Right renal pelvis (tissue), 4 donors: ENCODE measurements at regions not wholly inside any gene's neighbourhood (a gene's known extent, or its start where the extent isn't known, plus 50 kb on each side); places are given as distances from the start of the nearest gene placed in this dataset.
A peak's percentile ranks its signal among the peaks of the same experiment; 100 is the strongest.
"Not testable (repeated sequence)": the region's sequence is repeated elsewhere in the genome, so short reads cannot be mapped to it uniquely, and the experiment has no call there.

Source experiments
- DNase-seq, 4 donors: peaks; one replicate each; pipeline ENCODE4 v3.0.0-alpha.2; 2013; ENCODE audit warnings: low read depth in 4 of 4, low spot score in 3 of 4, missing footprints in 1 of 4

DNA sequence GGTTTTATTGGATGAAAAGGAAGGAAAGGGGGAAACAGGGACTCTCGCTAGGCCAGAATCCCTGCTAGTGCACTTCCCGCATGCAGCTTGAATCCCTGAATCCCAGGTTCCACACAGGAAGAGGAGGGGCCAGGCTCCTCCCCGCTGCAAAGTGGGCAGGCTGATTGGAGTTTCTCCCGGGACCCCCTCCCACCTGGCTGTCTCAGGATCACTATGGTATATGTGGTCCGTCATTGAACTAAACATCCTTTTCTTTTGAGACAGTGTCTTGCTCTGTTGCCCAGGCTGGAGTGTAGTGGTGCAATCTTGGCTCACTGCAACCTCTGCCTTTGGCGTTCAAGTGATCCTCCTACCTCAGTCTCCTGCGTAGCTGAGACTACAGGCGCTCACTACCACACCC, 70.7 kb downstream of the FAM50B start:
- DNase-seq = no peak

DNA sequence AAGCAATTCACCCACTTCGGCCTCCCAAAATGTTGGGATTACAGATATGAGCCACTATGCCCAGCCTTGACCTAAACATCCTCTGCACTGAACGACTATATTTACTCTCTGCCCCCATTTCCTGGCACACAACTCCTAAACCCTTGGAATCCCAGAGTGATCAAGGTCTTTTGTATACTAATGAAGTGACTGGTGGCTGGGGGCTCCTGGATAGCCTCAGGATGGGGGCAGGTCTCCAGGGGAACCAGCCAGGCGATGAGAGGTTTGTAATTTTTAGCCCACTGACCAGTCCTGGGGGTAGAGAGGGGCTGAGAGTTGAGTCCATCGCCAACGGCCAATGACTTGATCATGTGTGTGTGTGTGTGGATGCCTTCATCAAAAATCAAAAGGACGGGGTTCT, 71.1 kb downstream of the FAM50B start:
- DNase-seq = no peak

GRCh38 chr6:3921663-3922062, 72.5 kb downstream of the FAM50B start:
- no peak for DNase-seq

DNA sequence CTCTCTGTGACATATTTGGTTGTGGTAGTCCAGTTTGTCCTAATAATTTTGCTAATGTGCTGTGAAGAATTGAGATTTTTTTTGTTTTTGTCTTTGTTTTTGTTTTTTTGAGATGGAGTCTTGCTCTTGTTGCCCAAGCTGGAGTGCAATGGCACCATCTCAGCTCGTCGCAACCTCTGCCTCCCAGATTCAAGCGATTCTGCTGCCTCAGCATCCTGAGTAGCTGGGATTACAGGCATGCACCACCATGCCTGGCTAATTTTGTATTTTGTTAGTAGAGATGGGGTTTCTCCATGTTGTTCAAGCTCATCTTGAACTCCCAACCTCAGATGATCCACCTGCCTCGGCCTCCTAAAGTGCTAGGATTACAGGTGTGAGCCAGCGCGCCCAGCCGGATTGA, 73.4 kb downstream of the FAM50B start:
- not testable (repeated sequence) for DNase-seq

DNA sequence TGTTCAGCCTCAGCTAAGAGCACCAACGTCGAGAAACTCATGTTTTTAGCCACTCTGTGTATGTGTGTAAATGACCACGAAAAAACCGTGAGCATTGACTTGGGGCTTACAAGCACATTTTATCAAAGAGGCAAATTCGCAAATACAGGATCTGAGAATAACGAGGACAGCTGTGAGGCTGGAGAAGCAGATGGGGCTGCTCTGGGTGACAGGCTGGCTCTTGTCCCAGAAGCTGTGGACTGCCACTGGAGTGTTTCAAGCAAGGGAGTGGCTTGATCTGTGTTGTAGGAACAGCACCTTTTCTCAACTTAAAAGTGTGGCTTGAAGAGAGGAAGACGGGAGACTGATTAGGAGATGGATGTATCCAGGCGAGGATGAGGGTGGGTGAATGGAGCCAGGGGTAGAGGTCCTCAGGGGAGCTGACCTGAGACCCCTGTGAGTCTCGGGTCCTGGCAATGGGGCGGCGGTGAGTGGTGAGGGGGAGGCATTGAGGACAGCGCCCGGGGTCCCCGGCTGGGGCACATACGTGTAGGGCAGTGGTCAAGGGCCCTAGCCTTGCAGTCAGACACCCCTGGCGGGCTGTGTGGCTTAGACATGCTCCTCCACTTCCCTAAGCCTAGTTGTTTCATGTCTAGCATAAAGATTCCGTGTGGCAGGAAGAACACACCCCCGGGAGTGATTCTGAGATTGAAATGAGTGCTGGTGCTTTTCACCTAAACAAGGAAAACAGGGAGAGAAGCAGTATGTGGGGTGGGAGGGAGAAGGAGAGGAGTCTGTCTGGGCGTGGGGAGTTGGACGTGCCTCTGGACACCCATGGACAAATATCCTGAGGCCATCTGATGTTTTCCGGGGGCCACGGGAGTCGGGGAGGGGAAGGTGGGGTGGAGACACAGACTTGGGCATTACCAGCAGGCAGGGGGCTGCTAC, 76.3 kb downstream of the FAM50B start:
- DNase-seq = peak in 1 of 4 donors; percentile 36

DNA sequence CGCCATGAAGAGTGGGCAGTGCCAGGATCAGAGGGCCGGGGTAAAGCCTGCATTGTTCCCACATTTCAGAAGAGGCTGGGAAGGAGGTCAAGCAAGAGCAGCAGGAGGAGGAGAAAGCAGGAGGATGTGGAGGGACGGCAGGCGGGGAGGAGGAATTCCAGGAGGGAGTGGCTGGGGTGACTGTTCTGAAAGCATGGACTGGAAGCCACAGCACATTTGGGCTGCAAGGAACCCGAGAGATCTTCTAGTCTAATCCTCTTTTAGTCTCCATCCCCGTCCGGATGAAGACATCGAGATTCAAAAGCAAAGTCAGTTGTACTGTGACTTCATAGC, 76.9 kb downstream of the FAM50B start:
- DNase-seq = no peak

DNA sequence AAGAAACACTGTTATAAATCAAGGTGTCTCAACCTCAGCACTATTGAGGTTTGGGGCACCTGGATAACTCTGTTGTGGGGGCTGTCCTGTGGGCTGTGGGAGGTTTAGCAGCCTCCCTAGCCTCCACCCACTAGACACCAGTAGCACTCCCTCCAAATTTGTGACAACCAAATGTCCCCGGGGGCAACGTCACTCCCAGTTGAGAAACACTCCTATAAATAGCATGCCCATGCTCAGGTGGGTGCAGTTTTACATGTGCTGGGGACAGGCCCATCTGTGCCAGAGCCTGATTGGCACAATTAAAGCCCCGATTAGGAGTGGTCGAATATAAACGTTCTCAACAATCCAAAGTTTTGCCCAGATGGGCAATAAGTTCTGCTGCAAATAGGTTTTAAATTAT, 78.9 kb downstream of the FAM50B start:
- DNase-seq = no peak

DNA sequence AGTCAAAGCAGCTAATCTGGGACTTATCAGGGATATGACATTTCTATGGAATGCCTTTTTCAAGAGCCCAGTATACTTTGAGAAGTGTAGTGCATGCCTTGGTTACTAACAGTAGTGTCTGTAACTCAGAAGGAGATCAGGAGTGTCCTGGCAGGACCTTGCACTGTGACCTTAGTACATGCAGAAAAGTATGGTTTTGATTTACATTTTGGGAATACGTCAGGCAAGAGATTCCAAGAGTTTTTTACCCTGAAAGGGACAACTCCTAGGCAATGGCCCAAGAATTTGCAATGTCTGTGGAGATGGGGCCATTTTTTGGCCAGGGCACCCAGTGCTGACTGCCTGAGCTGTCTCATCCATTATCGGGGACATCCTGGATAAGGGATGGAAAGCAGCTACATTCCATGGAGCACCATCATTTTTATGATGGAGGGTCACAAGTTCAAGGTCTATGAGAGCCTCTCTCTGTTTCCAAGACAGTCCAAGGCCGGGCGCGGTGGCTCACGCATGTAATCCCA, 80.2 kb downstream of the FAM50B start:
- DNase-seq = no peak

DNA sequence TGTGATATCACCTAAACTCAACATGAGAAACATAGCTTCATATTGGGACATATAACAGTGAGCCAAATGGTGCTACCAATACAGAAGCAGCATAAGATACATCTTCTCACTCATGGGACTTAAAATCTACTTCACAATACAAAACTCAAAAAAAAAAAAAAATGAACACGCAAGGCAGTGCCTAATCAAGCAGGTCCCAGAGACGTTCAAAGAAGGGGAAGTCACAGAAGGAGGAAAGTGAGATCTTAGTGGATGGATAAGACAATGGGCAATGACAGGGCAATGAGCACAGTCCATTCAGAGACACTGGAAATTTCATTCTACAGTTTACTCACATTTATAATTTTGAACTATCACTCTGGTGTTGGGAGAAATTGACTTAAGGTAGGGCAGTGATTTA, 88.3 kb downstream of the FAM50B start:
- DNase-seq = no peak

- no peak for DNase-seq
Measured at GRCh38 chr6:3938715-3939367, 89.7 kb downstream of the FAM50B start.

DNA sequence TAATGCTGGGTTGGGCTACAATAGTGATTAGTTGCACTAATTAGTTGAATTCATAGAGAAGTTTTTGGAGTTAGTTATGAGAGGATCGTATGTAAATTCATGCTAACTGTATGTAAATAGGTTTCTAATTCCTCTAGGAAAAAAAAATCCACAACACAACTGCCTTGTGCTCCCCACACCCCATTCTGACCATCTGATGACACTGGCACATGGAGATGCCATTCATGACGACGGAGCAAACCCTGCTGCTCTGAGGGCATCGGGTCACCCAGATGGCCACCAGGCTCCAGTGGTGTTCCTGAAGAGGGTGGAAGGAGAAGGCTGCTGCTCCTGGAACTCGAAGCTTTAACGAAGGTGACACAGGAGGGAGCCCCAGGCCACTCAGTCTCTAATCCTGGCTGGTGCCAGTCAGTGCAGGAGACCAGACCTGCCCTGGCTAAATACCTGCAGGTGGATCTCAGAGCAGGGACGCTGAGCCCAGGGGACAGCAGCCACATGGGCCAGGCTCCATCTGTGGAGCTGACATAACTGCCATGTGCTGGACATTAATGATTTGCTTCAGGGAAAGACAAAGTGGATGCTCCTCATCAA, 90.3 kb downstream of the FAM50B start:
- DNase-seq = no peak

DNA sequence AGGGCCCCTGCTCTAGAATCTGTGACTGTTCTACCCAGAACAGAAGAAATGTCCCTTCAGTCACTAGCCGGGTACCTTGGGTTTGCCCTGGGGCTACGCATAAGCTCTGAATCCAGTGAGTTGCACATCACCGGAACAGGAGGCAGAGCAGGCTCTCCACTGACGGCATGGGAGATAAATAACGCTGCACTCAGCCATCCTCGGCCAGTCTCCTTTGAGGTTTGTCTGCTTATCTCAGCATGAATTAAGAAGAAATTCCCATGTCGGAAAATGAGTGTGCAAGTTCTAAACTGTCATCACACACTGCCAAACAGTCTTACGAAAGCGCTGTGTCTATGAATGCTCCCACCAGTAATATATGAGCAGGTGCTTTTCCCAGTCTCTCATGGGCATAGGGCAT, 90.8 kb downstream of the FAM50B start:
- DNase-seq = no peak

- DNase-seq = no peak
Measured at GRCh38 chr6:3940703-3941102, 91.5 kb downstream of the FAM50B start.

GRCh38 chr6:3943331-3943765, 94.2 kb downstream of the FAM50B start:
- peak in 1 of 4 donors; percentile 18 for DNase-seq

GRCh38 chr6:3944246-3944645, 95.1 kb downstream of the FAM50B start:
- DNase-seq = no peak

DNA sequence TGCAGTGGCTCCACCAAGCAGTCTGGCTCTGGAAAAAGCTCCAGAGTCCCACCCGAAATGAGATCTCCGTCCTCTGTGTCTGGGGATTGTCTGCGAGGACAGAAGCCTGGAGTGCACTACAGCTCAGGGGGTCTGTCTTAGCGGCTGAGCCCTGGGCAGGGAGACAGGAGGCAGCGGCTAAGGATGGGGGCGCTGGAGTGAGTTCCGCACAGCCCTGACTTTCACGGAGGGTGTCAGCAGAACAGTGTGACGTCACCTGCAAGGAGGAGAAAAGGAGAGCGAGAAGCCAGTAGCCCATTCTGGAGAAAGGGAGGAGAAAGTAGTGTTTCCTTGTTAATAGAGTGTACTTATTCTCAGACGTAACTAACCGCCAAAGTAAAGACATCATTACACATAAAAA, 97.6 kb downstream of the FAM50B start:
- no peak for DNase-seq

DNA sequence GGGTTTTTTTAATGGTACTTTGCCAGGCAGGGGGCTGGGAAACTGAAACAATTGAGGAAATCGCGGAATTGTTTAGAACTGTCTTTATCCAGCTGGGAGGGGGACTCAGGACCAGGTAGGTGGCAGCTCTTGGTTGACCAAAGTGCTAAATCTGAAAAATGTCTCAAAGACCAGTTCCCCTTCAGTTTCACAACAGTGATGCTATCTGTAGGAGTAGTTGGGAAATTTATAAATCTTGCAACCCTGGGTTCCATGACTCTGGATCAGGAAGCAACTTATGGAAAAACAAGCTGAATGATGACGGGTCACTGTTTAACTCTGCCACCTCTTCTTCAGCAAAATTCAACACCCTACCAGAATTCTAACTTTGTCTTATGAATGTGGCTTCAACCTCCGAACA, 99.7 kb downstream of the FAM50B start:
- DNase-seq = no peak

GRCh38 chr6:3949521-3949920, 100.3 kb downstream of the FAM50B start:
- DNase-seq = no peak

GRCh38 chr6:3956054-3956453, 106.9 kb downstream of the FAM50B start:
- DNase-seq = no peak

- DNase-seq = no peak
Measured at GRCh38 chr6:3957321-3957720, 108.1 kb downstream of the FAM50B start.

GRCh38 chr6:3958255-3958654, 109.1 kb downstream of the FAM50B start:
- DNase-seq = no peak

- no peak for DNase-seq
Measured at GRCh38 chr6:3959385-3959784, 110.2 kb downstream of the FAM50B start.
